HUES48 (cell line): ENCODE measurements at regions not wholly inside any gene's neighbourhood (a gene's known extent, or its start where the extent isn't known, plus 50 kb on each side); places are given as distances from the start of the nearest gene placed in this dataset.

Source experiments
- H3K27ac ChIP-seq: one replicate; pipeline ENCODE4 v1.7.0; 2013; ENCODE audit warnings: low read depth, low read length, inconsistent platforms
- H3K27me3 ChIP-seq: 2 replicates; pipeline ENCODE4 v1.6.1; 2013; ENCODE audit warnings: mild to moderate bottlenecking, low read length; ENCODE audit not compliant: control insufficient read depth, insufficient read depth
- H3K36me3 ChIP-seq: 2 replicates; pipeline ENCODE4 v1.6.1; 2013; ENCODE audit warnings: low read length; ENCODE audit not compliant: control insufficient read depth, insufficient read depth
- H3K4me1 ChIP-seq: 2 replicates; pipeline ENCODE4 v1.6.1; 2013; ENCODE audit warnings: mild to moderate bottlenecking, low read length; ENCODE audit not compliant: control insufficient read depth, insufficient read depth
- H3K4me3 ChIP-seq: 2 replicates; pipeline ENCODE4 v1.5.1; 2013; ENCODE audit warnings: mild to moderate bottlenecking, low read depth, low read length
- H3K9ac ChIP-seq: 2 replicates; pipeline ENCODE4 v1.6.1; 2013; ENCODE audit warnings: mild to moderate bottlenecking, low read depth, low read length, moderate library complexity
- H3K9me3 ChIP-seq: 2 replicates; pipeline ENCODE4 v1.6.1; 2013; ENCODE audit warnings: low read length; ENCODE audit not compliant: control insufficient read depth, insufficient read depth

GRCh38 chr12:111046896-111047295, 126.5 kb upstream of the MYL2 start:
- no peaks in the 10 kb centered on the region for H3K9me3 ChIP-seq
- no peaks in the 10 kb centered on the region for H3K27me3 ChIP-seq
- H3K4me3 ChIP-seq = no peak overlapping the region
- H3K9ac ChIP-seq = no peak overlapping the region
- H3K4me1 ChIP-seq = peaks cover 9% of the 10 kb centered on the region; the same call in 1 of the 2 replicates
- no peaks in the 10 kb centered on the region for H3K36me3 ChIP-seq
- H3K27ac ChIP-seq = no peak overlapping the region

DNA sequence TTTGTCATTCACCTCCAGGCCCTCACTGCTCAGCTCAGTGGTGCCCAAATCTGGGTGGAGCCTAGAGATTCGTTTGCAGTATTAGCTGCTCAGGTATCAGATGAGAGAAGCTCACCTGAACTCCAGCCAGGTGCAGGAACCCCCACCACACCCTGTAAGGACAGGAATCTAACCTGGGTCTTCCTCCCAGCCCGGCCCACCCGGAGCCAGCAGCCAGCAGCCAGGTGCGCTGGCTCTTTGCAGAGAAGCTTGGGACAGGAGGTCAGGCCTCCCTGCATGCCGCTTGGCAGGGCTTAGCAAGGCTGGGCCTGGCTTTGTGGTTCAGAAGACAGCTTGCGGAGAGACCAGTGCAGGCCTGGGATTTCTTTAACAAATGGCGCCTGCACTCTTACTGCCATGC, 125.6 kb upstream of the MYL2 start:
- H3K27me3 ChIP-seq = no peaks in the 10 kb centered on the region
- no peak overlapping the region for H3K9ac ChIP-seq
- no peak overlapping the region for H3K27ac ChIP-seq
- H3K4me1 ChIP-seq = peaks cover 15% of the 10 kb centered on the region; the same call in 1 of the 2 replicates
- H3K9me3 ChIP-seq = no peaks in the 10 kb centered on the region
- no peaks in the 10 kb centered on the region for H3K36me3 ChIP-seq
- no peak overlapping the region for H3K4me3 ChIP-seq

GRCh38 chr12:111041091-111041490, 120.7 kb upstream of the MYL2 start:
- Histone ChIP-seq H3K9me3 (no peaks in the 10 kb centered on the region), H3K27ac (no peak overlapping the region), H3K36me3 (no peaks in the 10 kb centered on the region), H3K9ac (no peak overlapping the region), H3K27me3 (peaks cover 16% of the 10 kb centered on the region), H3K4me1 (peaks cover 23% of the 10 kb centered on the region), H3K4me3 (no peak overlapping the region)

GRCh38 chr12:111040690-111041089, 120.3 kb upstream of the MYL2 start:
- Histone ChIP-seq H3K9me3 (no peaks in the 10 kb centered on the region), H3K4me1 (peaks cover 24% of the 10 kb centered on the region), H3K36me3 (no peaks in the 10 kb centered on the region), H3K27ac (no peak overlapping the region), H3K27me3 (peaks cover 20% of the 10 kb centered on the region), H3K4me3 (no peak overlapping the region), H3K9ac (no peak overlapping the region)

DNA sequence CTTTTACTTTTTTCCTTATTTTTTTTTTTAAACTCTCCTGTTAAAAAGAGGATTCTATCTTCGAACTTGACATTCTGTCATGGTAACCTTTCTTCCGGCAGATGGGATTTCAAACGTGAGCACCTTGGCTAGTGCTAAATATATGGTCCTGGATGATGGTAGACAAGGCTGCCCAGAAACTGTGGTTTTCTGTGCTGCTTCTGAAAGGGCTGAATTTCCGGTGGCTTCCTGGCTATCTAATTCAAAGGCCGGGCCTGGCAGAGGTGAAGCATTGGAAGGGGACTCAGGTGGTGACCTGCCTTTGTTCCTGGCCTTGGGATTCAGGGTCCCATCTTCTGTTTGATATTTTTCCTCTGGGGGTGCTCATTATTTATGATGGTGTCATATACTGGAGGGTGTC, 118.6 kb upstream of the MYL2 start:
- no peaks in the 10 kb centered on the region for H3K9me3 ChIP-seq
- no peak overlapping the region for H3K4me3 ChIP-seq
- peaks cover 25% of the 10 kb centered on the region for H3K4me1 ChIP-seq
- no peak overlapping the region for H3K27ac ChIP-seq
- H3K36me3 ChIP-seq = no peaks in the 10 kb centered on the region
- peaks cover 28% of the 10 kb centered on the region for H3K27me3 ChIP-seq
- no peak overlapping the region for H3K9ac ChIP-seq

- H3K36me3 ChIP-seq = no peaks in the 10 kb centered on the region
- H3K9me3 ChIP-seq = no peaks in the 10 kb centered on the region
- H3K9ac ChIP-seq = no peak overlapping the region
- peaks cover 28% of the 10 kb centered on the region for H3K27me3 ChIP-seq
- peaks cover 25% of the 10 kb centered on the region for H3K4me1 ChIP-seq
- no peak overlapping the region for H3K27ac ChIP-seq
- no peak overlapping the region for H3K4me3 ChIP-seq
These were observed 117.7 kb upstream of the MYL2 start for GRCh38 chr12:111038077-111038476.

DNA sequence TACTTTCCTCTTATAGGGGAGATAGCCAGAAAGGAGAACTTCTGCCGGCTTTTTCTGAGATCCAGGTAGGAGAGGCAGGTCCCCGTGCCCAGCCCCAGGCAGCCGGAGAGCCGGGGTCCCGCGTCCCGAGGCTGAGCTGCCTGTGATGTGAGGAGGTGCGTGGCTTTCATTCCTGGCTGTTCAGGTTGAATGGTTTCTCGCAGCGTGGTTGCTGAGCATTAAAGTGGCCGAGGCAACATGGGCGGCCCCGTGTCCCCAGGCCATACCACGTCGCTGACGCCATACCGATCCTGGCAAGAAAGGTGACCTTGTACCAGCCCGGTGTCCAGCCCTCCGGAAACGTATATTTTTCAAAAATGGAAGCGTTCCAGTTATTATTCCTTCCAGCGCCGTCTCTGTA, 116.7 kb upstream of the MYL2 start:
- Histone ChIP-seq H3K27me3 (peaks cover 36% of the 10 kb centered on the region), H3K4me3 (no peak overlapping the region), H3K9ac (no peak overlapping the region), H3K9me3 (no peaks in the 10 kb centered on the region), H3K27ac (no peak overlapping the region), H3K36me3 (no peaks in the 10 kb centered on the region), H3K4me1 (peaks cover 32% of the 10 kb centered on the region)

DNA sequence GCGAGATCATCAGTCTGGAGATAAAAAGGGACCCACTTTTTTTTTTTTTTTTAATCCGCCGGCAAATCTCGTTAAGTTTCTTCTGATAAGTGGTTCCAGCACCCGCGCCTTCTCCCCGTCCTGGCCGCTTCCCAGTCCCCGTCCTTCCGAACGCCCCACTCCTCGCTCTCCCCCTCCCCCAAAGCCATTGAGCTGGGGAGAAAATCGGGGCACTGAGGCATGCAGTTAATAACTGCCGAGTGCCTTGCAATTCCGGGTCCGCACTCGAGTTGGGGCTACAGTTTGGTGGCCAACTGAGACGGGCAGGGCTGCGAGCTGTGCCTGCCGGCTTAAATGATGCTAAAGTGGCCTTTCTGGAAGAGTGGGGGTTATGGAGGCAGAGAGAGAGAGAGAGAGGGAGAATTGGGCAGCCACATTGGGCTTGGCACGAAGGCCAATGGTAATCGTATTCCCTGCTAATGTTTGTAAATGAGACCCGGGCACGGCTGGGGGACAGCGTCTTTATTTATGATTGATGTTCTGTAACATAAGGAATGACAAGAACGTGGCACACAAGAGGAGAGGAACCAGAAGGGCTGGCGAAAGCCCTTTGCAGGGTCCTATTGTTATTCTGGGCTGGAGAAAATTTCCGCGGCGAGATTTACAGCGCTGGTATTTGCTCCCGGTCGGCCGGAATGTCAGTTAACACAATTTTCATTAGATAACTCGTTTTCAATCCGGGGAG, 115.4 kb upstream of the MYL2 start:
- H3K9ac ChIP-seq = 0 out of 2 replicates have a peak overlapping the region, but pooled peaks have one; percentile 13
- H3K9me3 ChIP-seq = no peaks in the 10 kb centered on the region
- peak overlapping the region; percentile 28 for H3K27ac ChIP-seq
- peaks cover 26% of the 10 kb centered on the region for H3K4me1 ChIP-seq
- H3K36me3 ChIP-seq = no peaks in the 10 kb centered on the region
- peaks cover 44% of the 10 kb centered on the region for H3K27me3 ChIP-seq
- peak overlapping the region; percentile 84 for H3K4me3 ChIP-seq

DNA sequence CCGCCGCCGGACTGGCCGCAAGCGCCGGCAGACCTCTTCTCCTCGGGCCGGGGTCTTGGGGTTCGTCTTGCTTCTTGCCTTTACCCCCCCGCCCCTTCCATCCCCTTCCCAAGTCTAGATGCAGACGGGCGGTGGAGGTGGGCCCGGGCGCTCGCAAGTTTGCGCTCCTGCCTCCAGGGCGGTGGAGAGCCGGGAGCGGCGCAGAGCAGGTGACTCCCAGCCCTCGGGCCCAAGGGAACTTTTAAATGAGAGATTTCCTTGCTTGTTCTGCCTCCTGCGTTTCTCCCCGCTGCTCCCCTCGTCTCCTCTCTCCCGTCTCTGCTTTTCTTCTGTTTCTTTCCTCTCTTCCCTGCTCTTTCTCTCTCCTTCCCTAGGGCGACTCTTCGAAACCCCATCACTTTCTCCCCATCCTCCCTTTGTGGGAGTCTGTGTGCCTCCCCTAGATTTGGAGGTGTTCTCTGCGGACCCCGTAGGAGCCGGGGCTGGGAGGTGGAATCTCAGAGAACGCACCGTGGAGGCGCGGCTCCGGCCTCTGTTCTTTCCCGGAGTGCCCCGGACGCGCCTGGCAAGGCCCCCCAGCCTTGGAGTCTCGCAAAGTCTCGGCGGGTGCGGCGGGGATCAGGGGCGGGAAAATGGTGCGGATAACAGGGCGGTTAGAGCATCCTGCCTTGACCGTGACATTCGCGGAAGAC, 114.7 kb upstream of the MYL2 start:
- H3K4me3 ChIP-seq = peak overlapping the region; percentile 84
- H3K36me3 ChIP-seq = no peaks in the 10 kb centered on the region
- H3K9ac ChIP-seq = peak overlapping the region; percentile 31; the same call in 1 of the 2 replicates
- H3K27ac ChIP-seq = no peak overlapping the region
- H3K9me3 ChIP-seq = no peaks in the 10 kb centered on the region
- H3K4me1 ChIP-seq = peaks cover 33% of the 10 kb centered on the region
- H3K27me3 ChIP-seq = peaks cover 44% of the 10 kb centered on the region

GRCh38 chr12:111034083-111034885, 113.9 kb upstream of the MYL2 start, which contains the start of gene CUX2:
TSS of gene CUX2 (plus strand) at chr12:111034165.
- H3K9me3 ChIP-seq = no peaks in the 10 kb centered on the region
- H3K36me3 ChIP-seq = no peaks in the 10 kb centered on the region
- peak within 1 kb of the TSS; percentile 84 for H3K4me3 ChIP-seq
- peaks cover 44% of the 10 kb centered on the region for H3K27me3 ChIP-seq
- H3K27ac ChIP-seq = peak within 1 kb of the TSS; percentile 65
- peaks cover 37% of the 10 kb centered on the region for H3K4me1 ChIP-seq
- H3K9ac ChIP-seq = peak within 1 kb of the TSS; percentile 62; the same call in 1 of the 2 replicates
